ENCODE measurements at regions not wholly inside any gene's neighbourhood (a gene's known extent, or its start where the extent isn't known, plus 50 kb on each side); places are given as distances from the start of the nearest gene placed in this dataset.
A peak's percentile ranks its signal among the peaks of the same experiment; 100 is the strongest.
"Not testable (repeated sequence)": the region's sequence is repeated elsewhere in the genome, so short reads cannot be mapped to it uniquely, and the experiment has no call there.

- no peak for DNase-seq
Measured at GRCh38 chr4:12028258-12028657, 599.6 kb upstream of the HS3ST1 start.

GRCh38 chr4:12022409-12022808, 593.7 kb upstream of the HS3ST1 start:
- DNase-seq = no peak

DNA sequence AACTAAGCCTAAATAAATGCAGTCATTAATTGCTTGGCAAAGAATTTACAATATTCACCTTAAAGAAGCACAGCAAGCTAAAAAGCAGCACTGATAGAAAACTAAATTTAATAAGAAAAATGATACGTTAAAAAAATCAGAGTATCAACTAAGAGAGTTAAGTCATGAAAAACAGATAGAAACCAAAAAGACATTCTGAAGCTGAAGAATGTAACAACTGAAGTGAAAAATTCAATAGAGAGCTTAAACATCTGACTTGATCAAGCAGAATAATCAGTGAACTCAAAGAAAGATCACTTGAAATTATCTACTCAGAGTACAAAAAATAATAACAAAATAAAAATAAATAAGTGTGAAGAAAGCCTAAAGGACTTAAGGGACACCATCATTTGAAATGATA, 588.0 kb upstream of the HS3ST1 start:
- no peak for DNase-seq

- no peak for DNase-seq
Measured at GRCh38 chr4:12005471-12005870, 576.8 kb upstream of the HS3ST1 start.

GRCh38 chr4:11996581-11996980, 567.9 kb upstream of the HS3ST1 start:
- DNase-seq = not testable (repeated sequence)

DNA sequence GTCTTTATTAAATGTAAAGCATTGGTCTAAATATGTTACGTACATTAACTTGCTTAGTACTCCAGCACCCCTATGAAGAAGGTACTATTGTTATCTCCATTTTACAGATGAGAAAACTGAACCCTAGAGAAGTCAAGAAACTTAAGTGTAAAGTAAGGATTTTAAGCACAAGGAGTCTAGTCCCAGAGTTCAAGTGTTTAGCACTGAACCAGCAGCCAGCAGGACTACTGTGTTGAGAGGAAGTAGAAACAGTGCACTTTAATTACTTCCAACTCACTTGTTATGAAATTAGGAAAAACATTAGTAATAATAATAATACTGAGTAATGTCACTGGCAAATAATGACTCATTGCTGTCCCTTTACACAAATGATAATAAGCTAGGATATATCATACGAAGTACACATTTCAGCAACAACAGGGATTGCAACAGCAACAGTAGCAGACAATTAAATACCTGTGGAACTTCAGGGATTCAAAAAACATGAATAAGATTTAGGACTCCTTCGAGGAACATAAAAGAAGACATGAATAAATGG, 548.1 kb upstream of the HS3ST1 start:
- DNase-seq = no peak

- DNase-seq = no peak
Measured at GRCh38 chr4:11973270-11973669, 544.6 kb upstream of the HS3ST1 start.

GRCh38 chr4:11970754-11971153, 542.1 kb upstream of the HS3ST1 start:
- DNase-seq = no peak

GRCh38 chr4:11966782-11967181, 538.1 kb upstream of the HS3ST1 start:
- DNase-seq = no peak

- peak; percentile 3 for DNase-seq
Measured at GRCh38 chr4:11954093-11954492, 525.4 kb upstream of the HS3ST1 start.

- DNase-seq = no peak
Measured at GRCh38 chr4:11949355-11949754, 520.7 kb upstream of the HS3ST1 start.

- DNase-seq = not testable (repeated sequence)
Measured at GRCh38 chr4:11947629-11948028, 518.9 kb upstream of the HS3ST1 start.

DNA sequence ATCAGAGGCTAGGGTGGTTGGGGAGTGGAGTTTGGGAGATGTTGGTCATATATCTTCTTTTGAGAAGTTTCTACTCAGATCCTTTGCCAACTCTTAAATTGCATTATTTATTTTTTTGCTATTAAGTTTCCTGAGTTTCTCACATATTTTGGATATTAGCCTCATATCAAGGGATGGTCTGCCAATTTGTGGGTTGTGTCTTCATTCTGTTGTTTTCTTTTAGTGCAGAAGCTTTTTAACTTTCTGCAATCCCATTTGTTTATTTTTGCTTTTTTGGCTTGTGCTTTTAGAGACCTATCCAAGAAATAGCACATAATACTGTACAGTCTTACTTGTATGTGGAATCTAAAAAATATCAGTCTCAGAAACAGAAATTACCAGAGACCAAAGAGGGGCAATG, 509.2 kb upstream of the HS3ST1 start:
- no peak for DNase-seq

GRCh38 chr4:11931266-11931820, 502.6 kb upstream of the HS3ST1 start:
- no peak for DNase-seq

GRCh38 chr4:11929080-11929479, 500.4 kb upstream of the HS3ST1 start:
- DNase-seq = no peak

GRCh38 chr4:11919316-11919715, 490.6 kb upstream of the HS3ST1 start:
- DNase-seq = no peak

- DNase-seq = no peak
Measured at GRCh38 chr4:11914406-11914805, 485.7 kb upstream of the HS3ST1 start.

DNA sequence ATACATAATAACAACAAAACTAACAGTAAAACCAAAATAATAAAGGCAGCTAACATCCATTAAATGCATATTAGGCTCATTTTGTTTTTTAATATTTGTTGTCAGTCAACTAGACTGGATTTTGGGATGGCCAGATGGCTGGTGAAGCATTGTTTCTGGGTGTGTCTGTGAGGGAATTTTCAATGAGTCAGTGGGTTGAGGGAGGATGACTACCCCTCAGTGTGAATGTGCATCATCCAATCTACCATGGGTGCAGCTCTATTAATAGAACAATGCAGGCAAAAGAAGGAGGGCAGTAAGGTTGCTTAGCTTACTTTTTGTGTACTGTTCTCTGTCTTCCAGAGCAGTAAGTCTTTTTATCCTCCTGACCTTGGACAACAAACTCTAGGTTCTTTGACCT, 484.2 kb upstream of the HS3ST1 start:
- no peak for DNase-seq

- no peak for DNase-seq
Measured at GRCh38 chr4:11910812-11911211, 482.1 kb upstream of the HS3ST1 start.

DNA sequence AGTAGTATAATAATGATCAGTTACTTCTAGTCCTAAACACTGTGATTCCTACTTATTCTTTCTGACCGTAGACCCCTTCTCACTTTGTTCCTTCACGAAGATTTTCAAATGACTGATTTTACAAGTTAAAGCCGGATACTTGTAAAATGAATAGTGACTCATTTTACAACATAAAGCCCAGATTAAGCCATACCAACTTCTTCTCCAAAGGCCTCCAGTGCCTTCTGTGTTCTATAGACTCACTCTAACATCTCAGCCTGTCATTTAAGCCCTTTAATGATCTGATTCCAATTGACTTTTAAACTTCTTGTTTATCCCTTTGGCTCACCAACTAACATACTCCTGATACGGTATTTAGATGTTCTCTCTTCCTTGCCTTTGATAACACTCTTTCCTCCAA, 480.0 kb upstream of the HS3ST1 start:
- DNase-seq = no peak

GRCh38 chr4:11908205-11908604, 479.5 kb upstream of the HS3ST1 start:
- no peak for DNase-seq

DNA sequence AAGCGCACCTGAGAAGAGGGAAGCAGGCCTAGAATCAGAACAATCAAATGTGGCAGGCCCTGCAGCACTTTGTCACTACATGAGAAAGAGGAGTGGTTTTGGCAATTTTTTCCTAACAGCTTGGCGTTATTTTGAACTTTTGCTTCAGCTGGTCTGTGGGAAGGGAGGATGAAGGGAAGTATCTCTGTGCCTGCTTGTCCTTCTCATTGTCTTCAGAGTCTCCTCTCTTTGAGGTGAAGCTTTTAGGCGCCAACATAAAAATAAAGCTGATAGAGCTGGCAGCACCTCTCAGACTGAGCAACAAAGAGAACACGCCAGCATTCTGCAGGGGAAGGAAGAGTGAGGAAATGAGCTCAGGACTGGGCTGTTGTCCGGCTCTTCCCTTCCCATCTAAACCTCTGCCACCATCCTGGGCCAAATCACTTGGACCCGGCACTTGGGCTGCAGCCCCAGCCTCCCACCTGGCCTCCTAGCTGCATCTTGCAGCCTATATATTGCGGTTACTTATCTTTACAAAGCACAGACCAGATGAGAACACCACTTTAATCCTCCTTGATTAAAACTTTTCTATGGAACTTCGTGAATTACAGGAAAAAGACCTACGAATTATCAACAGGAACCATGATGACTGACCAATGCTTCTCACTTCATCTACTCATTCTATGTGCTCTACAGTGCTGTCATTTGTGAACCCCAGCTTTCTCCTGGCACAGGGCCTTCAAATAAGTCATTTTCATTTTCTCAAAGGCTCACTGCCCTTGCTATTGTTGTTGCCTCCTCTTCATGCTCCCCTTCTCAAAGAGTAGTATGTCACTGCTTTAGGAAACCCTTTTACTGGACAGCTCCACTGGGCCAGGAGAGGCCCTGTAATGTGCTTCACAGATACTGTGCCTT, 476.4 kb upstream of the HS3ST1 start:
- no peak for DNase-seq

DNA sequence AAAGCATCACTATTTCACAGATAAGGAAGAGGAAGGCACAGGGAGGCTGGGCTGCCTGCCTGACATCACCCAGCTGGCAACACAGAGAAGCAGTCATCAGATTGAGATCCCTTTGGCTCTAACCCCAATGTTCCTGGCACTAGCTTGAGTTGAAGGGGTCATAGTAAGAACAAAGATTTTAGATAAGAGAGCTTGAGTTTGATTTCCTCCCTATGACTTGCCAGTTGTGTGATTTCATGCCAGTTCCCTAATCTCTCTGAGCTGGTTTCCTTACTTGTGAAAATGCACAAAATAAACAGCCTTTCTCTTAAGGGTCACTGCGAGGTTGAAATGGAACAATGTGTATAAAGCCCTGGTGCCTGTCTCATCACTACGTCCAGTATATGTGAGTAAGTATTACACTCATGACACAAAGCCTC, 475.4 kb upstream of the HS3ST1 start:
- DNase-seq = no peak

DNA sequence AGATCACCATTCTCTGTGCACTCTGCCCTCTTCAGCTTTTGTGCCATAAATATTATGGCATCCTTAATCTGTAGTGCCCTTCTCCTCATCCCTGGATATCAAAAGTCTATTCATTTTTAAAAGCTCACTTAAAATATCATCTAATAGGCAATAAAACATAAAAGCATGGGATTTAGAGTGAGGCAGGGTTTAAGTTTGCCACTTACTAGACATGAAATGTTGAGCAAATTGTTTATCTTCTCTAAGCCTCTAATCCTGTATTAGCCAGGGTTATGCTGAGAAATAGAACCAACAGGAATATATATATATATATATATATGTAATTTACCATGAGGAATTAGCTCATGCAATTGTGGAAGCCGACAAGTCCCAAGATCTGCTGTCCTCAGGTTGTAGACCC, 472.4 kb upstream of the HS3ST1 start:
- DNase-seq = no peak

Data from NCI-H146 (cell line).